ENCODE measurements at regions not wholly inside any gene's neighbourhood (a gene's known extent, or its start where the extent isn't known, plus 50 kb on each side); places are given as distances from the start of the nearest gene placed in this dataset.
"Not testable (repeated sequence)": the region's sequence is repeated elsewhere in the genome, so short reads cannot be mapped to it uniquely, and the experiment has no call there.

DNA sequence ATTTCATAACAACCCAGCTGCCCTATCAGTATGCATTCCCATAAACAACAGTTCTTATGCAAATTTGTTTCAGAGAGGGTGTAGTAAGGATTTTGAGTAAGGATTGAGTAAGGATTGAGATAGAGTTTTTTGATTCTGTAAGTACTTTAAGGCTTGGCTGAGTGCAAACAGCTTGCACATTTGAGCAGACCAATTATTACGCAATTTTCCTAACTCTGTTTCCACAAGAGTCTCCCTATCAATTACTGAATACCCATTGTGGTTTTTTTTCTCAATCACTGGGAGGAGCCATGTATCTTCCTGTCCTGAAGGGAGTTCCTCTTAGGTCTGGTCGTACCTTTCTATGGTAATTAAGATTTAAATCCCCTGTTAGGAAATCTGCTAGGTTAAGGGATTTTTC, 105.0 kb upstream of the AADAT start:
- TF ChIP-seq SP1 (IDR thresholded peaks at IDR 0.05; ENCODE audit: low read depth, low read length); PHF8 (conservative IDR thresholded peaks at IDR 0.05; ENCODE audit: low read depth, low read length); EZH2 (IDR thresholded peaks at IDR 0.05; ENCODE audit: low read depth, low read length, severe bottlenecking); RFX5 (IDR thresholded peaks at IDR 0.05; ENCODE audit: borderline replicate concordance, low read depth, low read length): not testable (repeated sequence)
- TF ChIP-seq, protein P1, sequence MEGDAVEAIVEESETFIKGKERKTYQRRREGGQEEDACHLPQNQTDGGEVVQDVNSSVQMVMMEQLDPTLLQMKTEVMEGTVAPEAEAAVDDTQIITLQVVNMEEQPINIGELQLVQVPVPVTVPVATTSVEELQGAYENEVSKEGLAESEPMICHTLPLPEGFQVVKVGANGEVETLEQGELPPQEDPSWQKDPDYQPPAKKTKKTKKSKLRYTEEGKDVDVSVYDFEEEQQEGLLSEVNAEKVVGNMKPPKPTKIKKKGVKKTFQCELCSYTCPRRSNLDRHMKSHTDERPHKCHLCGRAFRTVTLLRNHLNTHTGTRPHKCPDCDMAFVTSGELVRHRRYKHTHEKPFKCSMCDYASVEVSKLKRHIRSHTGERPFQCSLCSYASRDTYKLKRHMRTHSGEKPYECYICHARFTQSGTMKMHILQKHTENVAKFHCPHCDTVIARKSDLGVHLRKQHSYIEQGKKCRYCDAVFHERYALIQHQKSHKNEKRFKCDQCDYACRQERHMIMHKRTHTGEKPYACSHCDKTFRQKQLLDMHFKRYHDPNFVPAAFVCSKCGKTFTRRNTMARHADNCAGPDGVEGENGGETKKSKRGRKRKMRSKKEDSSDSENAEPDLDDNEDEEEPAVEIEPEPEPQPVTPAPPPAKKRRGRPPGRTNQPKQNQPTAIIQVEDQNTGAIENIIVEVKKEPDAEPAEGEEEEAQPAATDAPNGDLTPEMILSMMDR (IDR thresholded peaks at IDR 0.05; ENCODE audit: control extremely low read depth in 1 of 3, insufficient read depth in 1 of 3, low read depth in 1 of 3, low read length in 3 of 3) = not testable (repeated sequence)
